ENCODE measurements at regions not wholly inside any gene's neighbourhood (a gene's known extent, or its start where the extent isn't known, plus 50 kb on each side); places are given as distances from the start of the nearest gene placed in this dataset.

DNA sequence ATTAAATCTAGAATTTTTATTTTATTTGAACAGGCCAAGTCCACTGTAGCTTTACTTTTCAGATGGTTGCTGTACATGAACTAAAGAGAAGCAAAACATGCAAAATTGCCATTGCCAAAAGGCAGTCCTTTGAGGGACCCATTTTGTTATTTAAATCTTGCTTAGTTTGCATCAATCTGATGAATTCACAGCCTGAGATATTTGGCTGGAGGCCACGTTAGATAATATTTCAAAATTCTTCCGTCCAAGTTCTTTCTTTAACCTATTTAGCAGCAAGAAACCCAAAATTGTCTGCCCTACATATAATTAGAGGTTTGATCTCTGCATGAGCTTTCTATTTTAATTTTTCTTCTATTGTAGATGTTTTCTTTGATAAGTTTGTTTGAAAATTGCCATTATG, 1706.9 kb upstream of the RAG2 start:
- no peaks in the 10 kb centered on the region for H3K27me3 Mint-ChIP-seq (ENCODE audit: insufficient read depth)

DNA sequence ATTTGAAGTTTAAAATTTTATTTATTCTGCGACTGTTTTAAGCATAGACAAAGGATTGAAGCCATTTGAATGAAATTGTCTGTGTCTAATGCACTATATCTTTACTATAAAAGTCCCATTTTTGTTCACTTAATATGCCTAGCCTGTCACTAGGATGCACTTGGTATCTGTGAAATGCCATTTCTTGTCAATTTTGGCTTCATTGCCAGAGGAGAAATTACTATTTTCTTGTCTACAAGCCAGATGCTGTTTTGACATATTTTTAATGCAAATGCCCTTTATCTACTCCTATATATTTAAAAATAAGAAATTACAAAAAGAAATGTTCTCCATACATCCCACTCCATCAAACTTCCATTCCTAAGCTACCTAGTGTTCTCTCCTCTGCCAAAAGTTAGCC, 1704.5 kb upstream of the RAG2 start:
- H3K36me3 Mint-ChIP-seq (ENCODE audit: low read depth) = no peaks in the 10 kb centered on the region
- no peaks in the 10 kb centered on the region for H3K27me3 ChIP-seq (ENCODE audit: control insufficient read depth, insufficient read depth, low read length, poor library complexity, severe bottlenecking)
- TF ChIP-seq, protein P1, sequence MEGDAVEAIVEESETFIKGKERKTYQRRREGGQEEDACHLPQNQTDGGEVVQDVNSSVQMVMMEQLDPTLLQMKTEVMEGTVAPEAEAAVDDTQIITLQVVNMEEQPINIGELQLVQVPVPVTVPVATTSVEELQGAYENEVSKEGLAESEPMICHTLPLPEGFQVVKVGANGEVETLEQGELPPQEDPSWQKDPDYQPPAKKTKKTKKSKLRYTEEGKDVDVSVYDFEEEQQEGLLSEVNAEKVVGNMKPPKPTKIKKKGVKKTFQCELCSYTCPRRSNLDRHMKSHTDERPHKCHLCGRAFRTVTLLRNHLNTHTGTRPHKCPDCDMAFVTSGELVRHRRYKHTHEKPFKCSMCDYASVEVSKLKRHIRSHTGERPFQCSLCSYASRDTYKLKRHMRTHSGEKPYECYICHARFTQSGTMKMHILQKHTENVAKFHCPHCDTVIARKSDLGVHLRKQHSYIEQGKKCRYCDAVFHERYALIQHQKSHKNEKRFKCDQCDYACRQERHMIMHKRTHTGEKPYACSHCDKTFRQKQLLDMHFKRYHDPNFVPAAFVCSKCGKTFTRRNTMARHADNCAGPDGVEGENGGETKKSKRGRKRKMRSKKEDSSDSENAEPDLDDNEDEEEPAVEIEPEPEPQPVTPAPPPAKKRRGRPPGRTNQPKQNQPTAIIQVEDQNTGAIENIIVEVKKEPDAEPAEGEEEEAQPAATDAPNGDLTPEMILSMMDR (conservative IDR thresholded peaks at IDR 0.05) = no peak
- no peaks in the 10 kb centered on the region for H3K9me3 ChIP-seq (ENCODE audit: control insufficient read depth, low read length)
- H3K27ac ChIP-seq (ENCODE audit: low read depth, low read length) = no peak overlapping the region
- no peak overlapping the region for H3K4me3 ChIP-seq (ENCODE audit: low read length)
- peaks cover 7% of the 10 kb centered on the region for H3K4me1 Mint-ChIP-seq
- no peak overlapping the region for H3K4me3 Mint-ChIP-seq
- no peaks in the 10 kb centered on the region for H3K9me3 Mint-ChIP-seq
- H3K36me3 ChIP-seq (ENCODE audit: control insufficient read depth, insufficient read depth, low read length) = no peaks in the 10 kb centered on the region
- H3K27ac Mint-ChIP-seq = no peak overlapping the region
- no peak overlapping the region for H3K9ac ChIP-seq (ENCODE audit: extremely low read depth, low read length, poor library complexity, severe bottlenecking)
- WGBS, 2 experiments (ENCODE audit: insufficient coverage in 1 of 2, insufficient read length in 1 of 2) = 0% methylated on average over 1 of the region's 1 CpG; no CpG with 5 or more reads in 1 of the 2 experiments
- no peak for DNase-seq
- H3K27me3 Mint-ChIP-seq (ENCODE audit: insufficient read depth) = no peaks in the 10 kb centered on the region
- peaks cover 2% of the 10 kb centered on the region for H3K4me1 ChIP-seq (ENCODE audit: control insufficient read depth, insufficient read depth, low read length)

More for the DNA sequence above, 1706.9 kb upstream of the RAG2 start:
- 96% methylated on average over 2 of the region's 2 CpGs; no CpG with 5 or more reads in 1 of the 2 experiments for WGBS, 2 experiments (ENCODE audit: insufficient coverage in 1 of 2, insufficient read length in 1 of 2)
- no peak for DNase-seq
- no peak overlapping the region for H3K9ac ChIP-seq (ENCODE audit: extremely low read depth, low read length, poor library complexity, severe bottlenecking)
- no peaks in the 10 kb centered on the region for H3K36me3 ChIP-seq (ENCODE audit: control insufficient read depth, insufficient read depth, low read length)
- H3K4me1 Mint-ChIP-seq = no peaks in the 10 kb centered on the region
- no peak overlapping the region for H3K27ac Mint-ChIP-seq
- no peak overlapping the region for H3K27ac ChIP-seq (ENCODE audit: low read depth, low read length)
- H3K9me3 Mint-ChIP-seq = no peaks in the 10 kb centered on the region
- TF ChIP-seq, protein P1 (conservative IDR thresholded peaks at IDR 0.05) = no peak
- no peaks in the 10 kb centered on the region for H3K36me3 Mint-ChIP-seq (ENCODE audit: low read depth)
- no peaks in the 10 kb centered on the region for H3K4me1 ChIP-seq (ENCODE audit: control insufficient read depth, insufficient read depth, low read length)
- H3K27me3 ChIP-seq (ENCODE audit: control insufficient read depth, insufficient read depth, low read length, poor library complexity, severe bottlenecking) = no peaks in the 10 kb centered on the region
- H3K4me3 Mint-ChIP-seq = no peak overlapping the region
- H3K4me3 ChIP-seq (ENCODE audit: low read length) = no peak overlapping the region
- H3K9me3 ChIP-seq (ENCODE audit: control insufficient read depth, low read length) = no peaks in the 10 kb centered on the region

DNA sequence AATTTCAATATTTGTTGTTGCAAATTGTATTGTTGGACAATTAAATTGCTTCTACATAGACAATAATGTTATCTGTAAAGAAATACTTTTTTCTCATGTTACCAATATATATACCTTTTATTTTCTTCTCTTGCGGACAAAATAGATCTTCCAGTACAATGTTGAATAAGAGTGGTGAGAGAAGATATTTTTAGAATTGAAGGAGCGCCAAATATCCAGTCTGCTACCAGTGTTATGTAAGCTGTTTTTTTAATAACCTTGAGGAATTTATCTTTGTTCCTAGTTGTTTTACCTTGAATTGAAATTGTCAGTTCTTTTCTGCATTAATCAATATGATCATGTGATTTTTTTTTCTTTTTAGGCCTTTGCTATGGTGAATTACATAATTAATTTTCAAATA, 1702.5 kb upstream of the RAG2 start:
- H3K4me3 Mint-ChIP-seq = no peak overlapping the region
- Histone ChIP-seq H3K36me3 (ENCODE audit: control insufficient read depth, insufficient read depth, low read length) (no peaks in the 10 kb centered on the region), H3K4me1 (ENCODE audit: control insufficient read depth, insufficient read depth, low read length) (peaks cover 4% of the 10 kb centered on the region), H3K27me3 (ENCODE audit: control insufficient read depth, insufficient read depth, low read length, poor library complexity, severe bottlenecking) (no peaks in the 10 kb centered on the region), H3K9me3 (ENCODE audit: control insufficient read depth, low read length) (peaks cover 4% of the 10 kb centered on the region), H3K27ac (ENCODE audit: low read depth, low read length) (no peak overlapping the region), H3K9ac (ENCODE audit: extremely low read depth, low read length, poor library complexity, severe bottlenecking) (no peak overlapping the region), H3K4me3 (ENCODE audit: low read length) (no peak overlapping the region)
- no peaks in the 10 kb centered on the region for H3K27me3 Mint-ChIP-seq (ENCODE audit: insufficient read depth)
- WGBS, 2 experiments (ENCODE audit: insufficient coverage in 1 of 2, insufficient read length in 1 of 2) = 95% methylated on average over 2 of the region's 2 CpGs; no CpG with 5 or more reads in 1 of the 2 experiments
- H3K36me3 Mint-ChIP-seq (ENCODE audit: low read depth) = peaks cover under 1% of the 10 kb centered on the region
- TF ChIP-seq, protein P1 (conservative IDR thresholded peaks at IDR 0.05) = no peak
- H3K9me3 Mint-ChIP-seq = peaks cover 10% of the 10 kb centered on the region
- no peak for DNase-seq
- H3K4me1 Mint-ChIP-seq = peaks cover 13% of the 10 kb centered on the region
- no peak overlapping the region for H3K27ac Mint-ChIP-seq
